Sigmoid colon (tissue), 6 donors: ENCODE measurements at regions not wholly inside any gene's neighbourhood (a gene's known extent, or its start where the extent isn't known, plus 50 kb on each side); places are given as distances from the start of the nearest gene placed in this dataset.

Experiments
- DNase-seq: peaks from one replicate; pipeline ENCODE4 v3.0.0-alpha.2; 2019
- H3K27ac ChIP-seq, 4 donors: fragments of 200-600 bp; sonication (generic); one replicate each; pipeline ENCODE4 v1.5.1; 2016 to 2019; ENCODE audit warnings: mild to moderate bottlenecking in 1 of 4
- H3K27me3 ChIP-seq, 3 donors: fragments of 200-600 bp; sonication (generic); one replicate each; pipeline ENCODE4 v1.5.1; 2019; ENCODE audit warnings: mild to moderate bottlenecking in 1 of 3
- H3K36me3 ChIP-seq, 4 donors: fragments of 200-600 bp; sonication (generic); one replicate each; pipeline ENCODE4 v1.5.1; 2016 to 2019
- H3K4me1 ChIP-seq, 4 donors: fragments of 200-600 bp; sonication (generic); one replicate each; pipeline ENCODE4 v1.5.1; 2017 to 2019
- H3K4me3 ChIP-seq, 4 donors: fragments of 200-600 bp; sonication (generic); one replicate each; pipeline ENCODE4 v1.5.1; 2017 to 2019; ENCODE audit warnings: mild to moderate bottlenecking in 2 of 4, moderate library complexity in 1 of 4
- H3K9me3 ChIP-seq, 4 donors: fragments of 200-600 bp in 3 of 4; sonication (generic) in 3 of 4; one replicate each; pipeline versions ENCODE4 v1.5.1 to v1.6.1; 2013 to 2019
- CTCF ChIP-seq, 4 experiments: fragments of 450-650 bp in 3 of 4; fragments of 200-600 bp in 1 of 4; IDR thresholded peaks; one replicate each; pipeline ENCODE4 v1.5.1; 2016 to 2019; ENCODE audit warnings: antibody characterized with exemption in 4 of 4, mild to moderate bottlenecking in 3 of 4, moderate library complexity in 2 of 4
- EP300 ChIP-seq, 4 donors: sonication (generic); formaldehyde crosslinking; IDR thresholded peaks; one replicate each; pipeline ENCODE4 v1.6.1; 2017; ENCODE audit warnings: antibody characterized with exemption in 4 of 4
- POLR2A ChIP-seq, 2 donors: fragments of 450-650 bp; IDR thresholded peaks; one replicate each; pipeline ENCODE4 v1.6.1; 2016; ENCODE audit warnings: antibody characterized with exemption in 2 of 2, mild to moderate bottlenecking in 2 of 2, moderate library complexity in 2 of 2
- POLR2AphosphoS5 ChIP-seq, 4 donors: sonication (generic); formaldehyde crosslinking; IDR thresholded peaks; one replicate each; pipeline ENCODE4 v1.6.1; 2017; ENCODE audit warnings: antibody characterized with exemption in 4 of 4
- WGBS, 2 donors: extraction: QIAGEN DNeasy Blood & Tissue Kit; methylation state at CpG; one replicate each; pipeline ENCODE4 v1.1.7; 2013; 5-methylcytosine and 5-hydroxymethylcytosine counted together
- intact Hi-C: fragments of 100-400 bp; cut with DNase I; formaldehyde crosslinking; loops from one replicate; pipeline ENCODE4 v1.15.1; 2023
- donor health status: healthy with polysubstance abuse.
- donor health status: healthy.

DNA sequence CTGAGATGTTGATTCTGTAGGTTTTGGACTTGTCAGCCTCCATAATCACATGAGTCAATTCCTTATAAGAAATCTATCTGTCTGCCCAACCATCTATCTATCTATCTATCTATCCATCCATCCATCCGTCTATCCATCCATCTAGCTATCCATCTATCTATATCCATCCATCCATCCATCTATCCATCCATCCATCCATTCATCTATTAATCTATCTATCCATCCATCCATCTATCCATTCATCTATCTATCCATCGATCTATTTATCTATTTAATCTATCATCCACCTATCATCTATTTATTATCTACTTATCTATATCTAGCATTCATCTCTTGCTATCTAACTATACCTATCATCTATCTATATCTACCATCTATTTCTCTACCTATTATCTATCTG is 357.2 kb upstream of the ZNF507 start:
- no peak overlapping the region for H3K27ac ChIP-seq
- no peak overlapping the region for H3K4me3 ChIP-seq
- intact Hi-C loops: no loop called here
- no peaks in the 10 kb centered on the region for H3K9me3 ChIP-seq
- no peaks in the 10 kb centered on the region for H3K36me3 ChIP-seq
- 87 to 93% methylated on average over 2 of the region's 2 CpGs for WGBS, 2 donors
- H3K4me1 ChIP-seq: no peaks in the 10 kb centered on the region
- DNase-seq: no peak
- TF ChIP-seq EP300 (IDR thresholded peaks at IDR 0.05) (no peak), CTCF (IDR thresholded peaks at IDR 0.05) (no peak), POLR2A (IDR thresholded peaks at IDR 0.05) (no peak), POLR2AphosphoS5 (IDR thresholded peaks at IDR 0.05) (no peak)
- no peaks in the 10 kb centered on the region for H3K27me3 ChIP-seq

DNA sequence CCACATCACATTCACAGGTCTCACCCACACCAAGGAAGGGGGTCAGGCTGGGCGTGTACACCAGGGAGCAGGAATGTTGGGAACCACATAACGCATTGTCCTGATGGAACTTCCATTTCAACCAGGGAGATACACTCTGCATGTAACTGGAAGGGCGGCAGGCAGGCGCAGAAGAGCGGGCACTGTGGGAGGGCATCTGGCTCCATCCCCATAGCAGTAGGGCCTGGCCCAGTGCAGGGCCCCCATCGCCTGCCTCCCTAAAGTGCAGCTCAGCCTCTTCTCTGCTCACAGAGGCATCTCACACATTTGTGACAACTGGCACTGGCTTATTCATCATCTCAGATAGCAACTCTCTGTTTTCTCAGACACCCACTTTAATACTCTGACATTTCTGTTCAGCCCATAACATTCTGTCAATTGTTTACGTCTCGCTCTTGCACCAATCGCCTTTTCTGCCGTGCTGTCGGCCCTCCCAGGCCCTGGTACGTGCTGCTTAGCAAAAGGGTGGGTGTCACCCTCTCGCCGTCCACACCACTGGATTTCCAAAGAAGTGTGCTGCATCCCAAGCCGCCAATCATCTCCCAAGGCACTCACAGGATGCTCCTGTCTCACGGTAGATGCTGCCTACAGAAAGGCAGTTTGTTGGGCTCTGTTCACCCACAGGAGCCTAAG is 353.3 kb upstream of the ZNF507 start:
- DNase-seq: no peak
- intact Hi-C loops: no loop called here
- no peaks in the 10 kb centered on the region for H3K27me3 ChIP-seq
- H3K4me1 ChIP-seq: no peaks in the 10 kb centered on the region
- TF ChIP-seq POLR2A (IDR thresholded peaks at IDR 0.05) (no peak), EP300 (IDR thresholded peaks at IDR 0.05) (no peak), CTCF (IDR thresholded peaks at IDR 0.05) (no peak), POLR2AphosphoS5 (IDR thresholded peaks at IDR 0.05) (no peak)
- H3K9me3 ChIP-seq: no peaks in the 10 kb centered on the region
- H3K36me3 ChIP-seq: no peaks in the 10 kb centered on the region
- H3K4me3 ChIP-seq: no peak overlapping the region
- H3K27ac ChIP-seq: no peak overlapping the region
- 85 to 87% methylated on average over 16 of the region's 16 CpGs for WGBS, 2 donors

DNA sequence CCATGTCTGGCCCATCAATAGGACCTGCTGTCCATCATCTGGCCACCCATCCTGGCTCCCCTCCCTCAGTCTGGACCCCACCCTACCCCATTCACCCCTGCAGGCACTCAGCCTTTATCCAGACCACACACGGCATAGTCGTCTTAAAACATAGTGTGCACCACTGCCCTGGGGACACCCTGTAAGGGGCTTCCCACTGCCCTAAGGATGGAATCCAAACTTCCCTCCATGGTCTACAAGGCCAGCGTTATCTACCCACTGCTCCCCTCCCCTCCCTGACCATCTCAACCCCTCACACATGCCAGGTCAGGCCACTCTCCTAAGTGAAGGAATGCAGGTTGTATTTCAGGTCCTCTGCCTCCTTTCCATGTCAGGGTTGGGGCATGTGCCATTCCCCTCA is 352.7 kb upstream of the ZNF507 start:
- H3K27me3 ChIP-seq: no peaks in the 10 kb centered on the region
- WGBS, 2 donors: 81 to 89% methylated on average over 3 of the region's 3 CpGs
- H3K36me3 ChIP-seq: no peaks in the 10 kb centered on the region
- no peak for DNase-seq
- intact Hi-C loops: no loop called here
- no peak for TF ChIP-seq CTCF (IDR thresholded peaks at IDR 0.05)
- no peak for TF ChIP-seq EP300 (IDR thresholded peaks at IDR 0.05)
- TF ChIP-seq POLR2AphosphoS5 (IDR thresholded peaks at IDR 0.05): no peak
- TF ChIP-seq POLR2A (IDR thresholded peaks at IDR 0.05): no peak
- H3K27ac ChIP-seq: no peak overlapping the region
- H3K9me3 ChIP-seq: no peaks in the 10 kb centered on the region
- no peak overlapping the region for H3K4me3 ChIP-seq
- no peaks in the 10 kb centered on the region for H3K4me1 ChIP-seq

DNA sequence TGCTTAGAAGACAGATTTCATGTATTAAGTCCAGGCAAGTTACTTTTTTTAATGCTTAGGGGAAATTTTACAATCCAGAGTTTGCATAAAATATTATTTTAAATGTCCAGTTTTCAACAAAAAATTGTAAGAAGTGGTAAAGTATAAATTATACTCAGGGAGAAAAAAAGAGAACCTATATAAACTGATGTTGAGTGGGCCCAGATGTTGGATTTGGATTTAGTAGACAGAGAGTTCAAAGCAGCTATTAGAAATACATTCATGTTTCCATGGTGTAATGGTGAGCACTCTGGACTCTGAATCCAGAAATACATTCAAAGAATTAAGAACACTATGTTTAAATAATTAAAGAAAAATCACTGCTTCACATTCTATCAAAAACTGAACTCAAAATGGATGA is 349.9 kb upstream of the ZNF507 start:
- intact Hi-C loops: no loop called here
- H3K36me3 ChIP-seq: no peaks in the 10 kb centered on the region
- H3K27ac ChIP-seq: no peak overlapping the region
- H3K4me1 ChIP-seq: no peaks in the 10 kb centered on the region
- no peaks in the 10 kb centered on the region for H3K27me3 ChIP-seq
- no peak for DNase-seq
- H3K9me3 ChIP-seq: no peaks in the 10 kb centered on the region
- TF ChIP-seq CTCF (IDR thresholded peaks at IDR 0.05) (no peak), POLR2A (IDR thresholded peaks at IDR 0.05) (no peak), EP300 (IDR thresholded peaks at IDR 0.05) (no peak), POLR2AphosphoS5 (IDR thresholded peaks at IDR 0.05) (no peak)
- no peak overlapping the region for H3K4me3 ChIP-seq

GRCh38 chr19:32010071-32010470 is 335.3 kb upstream of the ZNF507 start:
- Histone ChIP-seq H3K27ac (peak overlapping the region in 1 of 4 donors; percentile 30), H3K36me3 (no peaks in the 10 kb centered on the region), H3K4me3 (no peak overlapping the region), H3K27me3 (no peaks in the 10 kb centered on the region), H3K9me3 (no peaks in the 10 kb centered on the region), H3K4me1 (peaks cover 0 to 32% (median 18%) of the 10 kb centered on the region in 4 donors)
- 87 to 95% methylated on average over 12 of the region's 12 CpGs for WGBS, 2 donors
- no peak for DNase-seq
- intact Hi-C loops: loop anchor here (5.0 kb wide), 1 partner anchor 38 kb away; no protein-coding TSS in a partner anchor
- TF ChIP-seq POLR2A (IDR thresholded peaks at IDR 0.05): no peak
- TF ChIP-seq CTCF (IDR thresholded peaks at IDR 0.05): no peak
- no peak for TF ChIP-seq EP300 (IDR thresholded peaks at IDR 0.05)
- no peak for TF ChIP-seq POLR2AphosphoS5 (IDR thresholded peaks at IDR 0.05)
